ENCODE measurements at regions not wholly inside any gene's neighbourhood (a gene's known extent, or its start where the extent isn't known, plus 50 kb on each side); places are given as distances from the start of the nearest gene placed in this dataset.

DNA sequence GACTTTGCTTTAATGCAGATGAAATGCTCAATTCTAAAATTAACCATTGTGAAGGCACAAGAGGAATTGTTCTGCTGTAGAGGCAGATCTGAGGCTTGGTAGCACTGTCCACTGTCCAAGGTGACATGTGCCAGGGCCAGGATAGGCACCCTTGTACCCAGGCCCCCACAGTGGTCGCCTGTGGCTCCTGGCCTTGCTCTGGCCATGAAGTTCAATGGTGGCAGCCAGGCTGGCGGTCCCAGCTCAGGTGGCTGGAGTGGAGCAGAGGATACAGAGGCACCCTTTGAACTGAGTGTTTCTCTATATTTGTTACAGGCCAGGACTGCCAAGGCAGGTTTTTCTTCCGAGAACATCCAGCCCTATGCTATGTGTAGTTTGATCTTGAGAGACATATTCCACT, 102.6 kb downstream of the PTGS2 start:
- Histone ChIP-seq H3K27me3 (no peaks in the 10 kb centered on the region), H3K4me3 (no peak overlapping the region), H3K4me1 (peaks cover 0 to 14% (median 0%) of the 10 kb centered on the region in 4 donors), H3K9me3 (no peaks in the 10 kb centered on the region), H3K27ac (no peak overlapping the region), H3K36me3 (no peaks in the 10 kb centered on the region)
- DNase-seq (ENCODE audit: low spot score in 2 of 2): no peak
- TF ChIP-seq, protein P1, sequence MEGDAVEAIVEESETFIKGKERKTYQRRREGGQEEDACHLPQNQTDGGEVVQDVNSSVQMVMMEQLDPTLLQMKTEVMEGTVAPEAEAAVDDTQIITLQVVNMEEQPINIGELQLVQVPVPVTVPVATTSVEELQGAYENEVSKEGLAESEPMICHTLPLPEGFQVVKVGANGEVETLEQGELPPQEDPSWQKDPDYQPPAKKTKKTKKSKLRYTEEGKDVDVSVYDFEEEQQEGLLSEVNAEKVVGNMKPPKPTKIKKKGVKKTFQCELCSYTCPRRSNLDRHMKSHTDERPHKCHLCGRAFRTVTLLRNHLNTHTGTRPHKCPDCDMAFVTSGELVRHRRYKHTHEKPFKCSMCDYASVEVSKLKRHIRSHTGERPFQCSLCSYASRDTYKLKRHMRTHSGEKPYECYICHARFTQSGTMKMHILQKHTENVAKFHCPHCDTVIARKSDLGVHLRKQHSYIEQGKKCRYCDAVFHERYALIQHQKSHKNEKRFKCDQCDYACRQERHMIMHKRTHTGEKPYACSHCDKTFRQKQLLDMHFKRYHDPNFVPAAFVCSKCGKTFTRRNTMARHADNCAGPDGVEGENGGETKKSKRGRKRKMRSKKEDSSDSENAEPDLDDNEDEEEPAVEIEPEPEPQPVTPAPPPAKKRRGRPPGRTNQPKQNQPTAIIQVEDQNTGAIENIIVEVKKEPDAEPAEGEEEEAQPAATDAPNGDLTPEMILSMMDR (IDR thresholded peaks at IDR 0.05): no peak
- no peak for TF ChIP-seq POLR2A (IDR thresholded peaks at IDR 0.05)
- no peak for TF ChIP-seq EP300 (IDR thresholded peaks at IDR 0.05)
- WGBS, 2 donors: 94 to 98% methylated on average over 3 of the region's 3 CpGs

DNA sequence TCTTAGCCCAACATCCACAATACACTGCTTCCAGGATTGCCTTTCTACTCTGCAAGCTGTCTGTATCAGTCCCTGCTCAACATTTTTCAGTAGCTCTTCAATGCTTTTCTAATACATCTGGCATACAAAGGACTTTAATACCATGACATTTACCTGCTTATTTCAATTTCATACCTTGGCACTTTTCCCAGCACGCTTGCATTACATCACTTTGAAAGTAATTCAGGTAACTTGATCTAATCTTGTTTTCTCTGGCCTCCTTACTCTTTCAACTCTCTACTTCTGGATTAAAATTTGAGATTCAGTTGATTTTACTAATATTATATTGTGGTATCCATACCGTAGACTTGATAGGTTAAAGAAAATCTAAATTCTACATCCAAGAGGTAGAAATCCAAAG, 103.0 kb downstream of the PTGS2 start:
- no peak for TF ChIP-seq EP300 (IDR thresholded peaks at IDR 0.05)
- TF ChIP-seq POLR2A (IDR thresholded peaks at IDR 0.05): no peak
- TF ChIP-seq, protein P1 (IDR thresholded peaks at IDR 0.05): no peak
- 86% methylated on average over 2 of the region's 2 CpGs for WGBS, 2 donors
- no peaks in the 10 kb centered on the region for H3K9me3 ChIP-seq
- no peaks in the 10 kb centered on the region for H3K27me3 ChIP-seq
- no peak overlapping the region for H3K4me3 ChIP-seq
- no peak for DNase-seq (ENCODE audit: low spot score in 2 of 2)
- no peak overlapping the region for H3K27ac ChIP-seq
- no peaks in the 10 kb centered on the region for H3K36me3 ChIP-seq
- H3K4me1 ChIP-seq: peaks cover 0 to 14% (median 0%) of the 10 kb centered on the region in 4 donors

DNA sequence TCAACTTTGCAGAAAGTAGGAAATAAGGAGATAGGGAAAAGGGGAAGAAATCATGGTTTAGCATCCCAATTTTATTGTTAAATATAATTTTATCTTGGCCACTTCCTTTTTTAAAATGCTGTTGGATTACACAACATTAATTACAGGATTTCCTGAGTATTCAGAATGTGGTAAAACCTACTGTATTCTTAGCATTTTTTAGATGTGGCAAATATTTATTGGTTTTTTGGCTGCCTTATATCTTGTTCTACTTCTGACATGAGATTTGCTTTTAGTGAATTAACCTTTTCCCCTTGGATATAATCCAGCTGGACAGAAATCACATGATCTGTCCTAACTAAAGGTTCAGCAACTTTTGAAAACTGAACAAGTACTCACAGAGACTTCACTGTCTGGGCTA, 104.9 kb downstream of the PTGS2 start:
- Histone ChIP-seq H3K4me1 (peaks cover 0 to 14% (median 0%) of the 10 kb centered on the region in 4 donors), H3K9me3 (no peaks in the 10 kb centered on the region), H3K36me3 (no peaks in the 10 kb centered on the region), H3K27me3 (no peaks in the 10 kb centered on the region), H3K4me3 (no peak overlapping the region), H3K27ac (no peak overlapping the region)
- no peak for DNase-seq (ENCODE audit: low spot score in 2 of 2)
- TF ChIP-seq POLR2A (IDR thresholded peaks at IDR 0.05) (no peak), EP300 (IDR thresholded peaks at IDR 0.05) (no peak)
- TF ChIP-seq, protein P1 (IDR thresholded peaks at IDR 0.05): no peak

DNA sequence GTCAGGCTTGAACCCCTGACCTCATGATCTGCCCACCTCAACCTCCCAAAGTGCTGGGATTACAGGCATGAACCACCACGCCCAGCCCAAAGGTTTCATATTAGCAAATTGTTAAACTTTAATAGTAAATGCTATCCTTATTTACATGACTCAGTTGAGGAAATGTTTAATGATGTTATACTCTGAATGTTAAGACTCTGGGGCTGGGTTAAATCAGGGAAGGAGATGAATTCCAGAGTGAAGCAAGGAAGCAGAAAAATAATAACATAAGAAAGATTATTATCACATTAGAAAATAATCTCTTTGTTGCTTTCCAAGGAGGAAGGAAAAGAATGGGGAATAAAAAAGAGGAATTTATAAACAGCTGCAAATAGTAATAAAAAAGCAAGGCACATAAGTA, 105.3 kb downstream of the PTGS2 start:
- Histone ChIP-seq H3K27ac (no peak overlapping the region), H3K4me3 (no peak overlapping the region), H3K9me3 (no peaks in the 10 kb centered on the region), H3K4me1 (peaks cover 0 to 14% (median 0%) of the 10 kb centered on the region in 4 donors), H3K36me3 (no peaks in the 10 kb centered on the region), H3K27me3 (no peaks in the 10 kb centered on the region)
- TF ChIP-seq EP300 (IDR thresholded peaks at IDR 0.05) (no peak), POLR2A (IDR thresholded peaks at IDR 0.05) (no peak)
- TF ChIP-seq, protein P1 (IDR thresholded peaks at IDR 0.05): no peak
- 58 to 62% methylated on average over 1 of the region's 1 CpG for WGBS, 2 donors
- DNase-seq (ENCODE audit: low spot score in 2 of 2): no peak

DNA sequence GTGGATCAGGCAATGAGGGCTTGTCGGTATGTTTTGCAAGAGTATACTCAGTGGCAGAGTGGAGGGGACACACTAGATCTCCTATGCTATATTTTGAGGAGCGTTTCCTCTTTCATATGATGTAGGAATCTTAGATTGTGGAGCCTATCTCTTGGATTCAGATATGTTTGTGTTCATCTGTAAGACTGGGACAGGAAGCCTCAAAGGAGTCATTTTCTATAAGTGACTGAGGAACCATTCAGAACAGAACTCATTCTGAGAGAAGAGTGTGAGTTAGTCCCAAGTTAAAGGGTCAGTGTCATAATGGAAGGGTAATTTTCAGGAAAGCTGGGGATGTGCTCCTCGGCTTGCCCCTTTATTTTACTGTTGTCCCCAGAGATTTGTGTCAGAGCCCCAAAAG, 107.7 kb downstream of the PTGS2 start:
- Histone ChIP-seq H3K4me3 (no peak overlapping the region), H3K9me3 (no peaks in the 10 kb centered on the region), H3K4me1 (peaks cover 0 to 14% (median 0%) of the 10 kb centered on the region in 4 donors), H3K36me3 (no peaks in the 10 kb centered on the region), H3K27me3 (no peaks in the 10 kb centered on the region), H3K27ac (no peak overlapping the region)
- 75% methylated on average over 3 of the region's 3 CpGs for WGBS, 2 donors
- TF ChIP-seq POLR2A (IDR thresholded peaks at IDR 0.05): no peak
- TF ChIP-seq, protein P1 (IDR thresholded peaks at IDR 0.05): no peak
- no peak for TF ChIP-seq EP300 (IDR thresholded peaks at IDR 0.05)
- no peak for DNase-seq (ENCODE audit: low spot score in 2 of 2)
